ENCODE measurements at regions not wholly inside any gene's neighbourhood (a gene's known extent, or its start where the extent isn't known, plus 50 kb on each side); places are given as distances from the start of the nearest gene placed in this dataset.

DNA sequence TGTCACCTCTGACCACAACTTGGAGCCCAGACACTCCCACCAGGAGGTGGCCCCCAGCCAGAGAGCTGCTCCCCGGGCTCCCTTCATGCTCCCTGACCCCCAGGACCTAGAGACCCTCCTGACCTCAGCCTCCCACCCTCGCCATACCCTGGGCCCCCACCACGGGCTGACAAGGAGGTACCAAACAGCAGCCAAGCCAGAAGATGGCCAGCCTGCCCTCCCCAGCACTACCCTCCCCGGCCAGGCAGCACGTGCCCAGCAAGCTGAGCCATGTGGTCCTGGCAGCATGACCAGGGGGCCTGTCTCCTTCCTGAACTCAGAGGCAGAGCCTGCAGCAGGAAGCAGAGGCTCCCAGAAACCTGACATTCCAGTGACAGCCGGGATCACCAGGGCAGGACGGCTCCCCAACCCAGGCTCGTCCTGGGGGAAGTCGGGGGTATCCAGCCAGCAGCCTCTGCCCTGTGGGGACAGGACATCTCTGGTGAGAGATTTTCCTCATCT is 69.4 kb upstream of the GPC1 start:
- TF ChIP-seq ARNT (IDR thresholded peaks at IDR 0.05) (no peak), FOXA1 (IDR thresholded peaks at IDR 0.05) (no peak)
